Lower lobe of right lung (tissue), 2 donors: ENCODE measurements at regions not wholly inside any gene's neighbourhood (a gene's known extent, or its start where the extent isn't known, plus 50 kb on each side); places are given as distances from the start of the nearest gene placed in this dataset.
A peak's percentile ranks its signal among the peaks of the same experiment; 100 is the strongest.

Source experiments
- ATAC-seq, 2 donors: fragments of 200-7000 bp; cut with Tn5 transposase; one replicate each; pipeline ENCODE4 v1.9.1; 2020 to 2022; ENCODE audit warnings: mild to moderate bottlenecking in 2 of 2, moderate library complexity in 2 of 2
- DNase-seq: peaks from one replicate; pipeline ENCODE4 v3.0.0-alpha.2; 2020
- H3K27ac ChIP-seq: fragments of 200-600 bp; one replicate; pipeline ENCODE4 v1.8.0; 2022
- H3K27me3 ChIP-seq: fragments of 200-600 bp; one replicate; pipeline ENCODE4 v1.8.0; 2022; ENCODE audit warnings: low read depth
- H3K36me3 ChIP-seq: fragments of 200-600 bp; one replicate; pipeline ENCODE4 v1.8.0; 2022; ENCODE audit warnings: mild to moderate bottlenecking
- H3K4me1 ChIP-seq: fragments of 200-600 bp; one replicate; pipeline ENCODE4 v1.8.0; 2022
- H3K4me3 ChIP-seq: fragments of 200-600 bp; one replicate; pipeline ENCODE4 v1.8.0; 2022; ENCODE audit warnings: mild to moderate bottlenecking
- H3K9me3 ChIP-seq: fragments of 200-600 bp; one replicate; pipeline ENCODE4 v1.8.0; 2022
- intact Hi-C: fragments of 100-400 bp; cut with DNase I; formaldehyde crosslinking; loops from one replicate; pipeline ENCODE4 v1.11.0; 2022
- TF ChIP-seq, protein P1 (sequence below): fragments of 200-600 bp; IDR thresholded peaks from one replicate; pipeline ENCODE4 v1.8.0; 2022; ENCODE audit warnings: antibody characterized with exemption, mild to moderate bottlenecking
- donor health status: DM: no; HTN: yes; CAD: no; lungs with severe emphysema.

GRCh38 chr4:4712800-4713528, 146.5 kb upstream of the MSX1 start:
- Histone ChIP-seq H3K36me3 (no peaks in the 10 kb centered on the region), H3K4me1 (no peaks in the 10 kb centered on the region), H3K27me3 (no peaks in the 10 kb centered on the region), H3K9me3 (no peaks in the 10 kb centered on the region), H3K4me3 (no peak overlapping the region), H3K27ac (no peak overlapping the region)
- intact Hi-C loops, result no loop called here
- TF ChIP-seq, protein P1, sequence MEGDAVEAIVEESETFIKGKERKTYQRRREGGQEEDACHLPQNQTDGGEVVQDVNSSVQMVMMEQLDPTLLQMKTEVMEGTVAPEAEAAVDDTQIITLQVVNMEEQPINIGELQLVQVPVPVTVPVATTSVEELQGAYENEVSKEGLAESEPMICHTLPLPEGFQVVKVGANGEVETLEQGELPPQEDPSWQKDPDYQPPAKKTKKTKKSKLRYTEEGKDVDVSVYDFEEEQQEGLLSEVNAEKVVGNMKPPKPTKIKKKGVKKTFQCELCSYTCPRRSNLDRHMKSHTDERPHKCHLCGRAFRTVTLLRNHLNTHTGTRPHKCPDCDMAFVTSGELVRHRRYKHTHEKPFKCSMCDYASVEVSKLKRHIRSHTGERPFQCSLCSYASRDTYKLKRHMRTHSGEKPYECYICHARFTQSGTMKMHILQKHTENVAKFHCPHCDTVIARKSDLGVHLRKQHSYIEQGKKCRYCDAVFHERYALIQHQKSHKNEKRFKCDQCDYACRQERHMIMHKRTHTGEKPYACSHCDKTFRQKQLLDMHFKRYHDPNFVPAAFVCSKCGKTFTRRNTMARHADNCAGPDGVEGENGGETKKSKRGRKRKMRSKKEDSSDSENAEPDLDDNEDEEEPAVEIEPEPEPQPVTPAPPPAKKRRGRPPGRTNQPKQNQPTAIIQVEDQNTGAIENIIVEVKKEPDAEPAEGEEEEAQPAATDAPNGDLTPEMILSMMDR, result no peak
- ATAC-seq (no peak), DNase-seq (no peak)

DNA sequence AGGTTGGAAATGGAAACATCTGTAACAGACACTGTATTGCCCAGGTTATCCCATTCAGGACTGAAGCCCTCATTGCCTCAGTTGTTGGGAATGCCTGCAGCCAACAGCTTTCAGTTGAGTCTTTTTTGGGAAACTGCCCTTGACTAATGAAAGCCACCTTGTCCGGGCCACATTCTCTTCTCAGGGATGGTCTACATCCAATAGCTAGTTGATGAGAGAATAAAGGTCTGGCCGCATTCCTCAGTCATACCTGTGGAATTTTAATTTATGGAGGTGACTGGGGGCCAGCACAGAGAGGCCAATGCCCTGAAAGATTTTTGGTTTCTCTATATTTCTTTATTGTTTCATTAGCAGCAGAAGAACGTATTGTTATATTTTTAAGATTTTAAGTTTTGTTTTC, 147.6 kb upstream of the MSX1 start:
- Histone ChIP-seq H3K36me3 (no peaks in the 10 kb centered on the region), H3K4me3 (no peak overlapping the region), H3K27ac (no peak overlapping the region), H3K9me3 (no peaks in the 10 kb centered on the region), H3K4me1 (no peaks in the 10 kb centered on the region), H3K27me3 (no peaks in the 10 kb centered on the region)
- no peak for DNase-seq
- no peak for ATAC-seq
- TF ChIP-seq, protein P1, result no peak
- intact Hi-C loops, result no loop called here

DNA sequence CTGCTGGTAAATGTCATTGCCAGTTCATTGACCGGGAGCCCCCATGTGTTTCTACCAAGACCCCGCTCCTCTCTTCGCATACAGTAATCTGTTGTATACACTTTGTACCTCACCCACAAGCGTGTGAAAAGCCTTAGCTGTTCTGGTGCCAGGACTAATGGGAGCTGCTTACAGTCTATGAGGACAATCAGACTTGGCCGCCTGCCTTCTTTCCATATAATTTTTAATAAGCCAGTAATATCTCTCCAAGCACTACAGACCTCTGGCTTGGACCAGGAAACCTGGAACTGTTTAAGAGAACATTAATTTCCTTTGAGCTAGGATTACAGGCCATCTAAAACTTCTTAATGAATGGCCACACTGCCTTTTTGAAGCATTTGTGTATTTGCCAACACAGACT, 149.7 kb upstream of the MSX1 start:
- Histone ChIP-seq H3K4me1 (no peaks in the 10 kb centered on the region), H3K27me3 (no peaks in the 10 kb centered on the region), H3K9me3 (no peaks in the 10 kb centered on the region), H3K4me3 (no peak overlapping the region), H3K27ac (no peak overlapping the region), H3K36me3 (no peaks in the 10 kb centered on the region)
- TF ChIP-seq, protein P1, result no peak
- DNase-seq, result no peak
- intact Hi-C loops, result no loop called here
- ATAC-seq, result no peak

GRCh38 chr4:4704267-4704666, 155.2 kb upstream of the MSX1 start:
- no peaks in the 10 kb centered on the region for H3K4me1 ChIP-seq
- TF ChIP-seq, protein P1, result no peak
- no peaks in the 10 kb centered on the region for H3K9me3 ChIP-seq
- H3K4me3 ChIP-seq, result no peak overlapping the region
- no peaks in the 10 kb centered on the region for H3K36me3 ChIP-seq
- intact Hi-C loops, result no loop called here
- ATAC-seq (peak; percentile 46 to 73), DNase-seq (no peak)
- H3K27me3 ChIP-seq, result no peaks in the 10 kb centered on the region
- H3K27ac ChIP-seq, result no peak overlapping the region

DNA sequence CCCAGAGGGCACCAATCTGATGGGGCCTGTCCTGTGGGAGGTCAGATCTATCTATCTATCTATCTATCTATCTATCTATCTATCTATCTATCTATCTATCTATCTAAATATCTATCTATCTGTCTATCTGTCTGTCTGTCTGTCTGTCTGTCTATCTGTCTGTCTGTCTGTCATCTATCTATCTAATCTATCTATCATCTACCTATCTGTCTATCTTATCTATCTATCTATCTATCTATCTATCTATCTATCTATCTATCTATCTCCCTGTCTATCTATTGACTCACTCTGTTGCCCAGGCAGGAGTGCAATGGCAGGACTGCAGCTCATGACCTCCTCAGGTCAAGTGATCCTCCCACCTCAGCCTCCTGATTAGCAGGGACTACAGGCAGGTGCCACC, 155.7 kb upstream of the STX18 start:
- H3K36me3 ChIP-seq, result no peaks in the 10 kb centered on the region
- H3K27ac ChIP-seq, result no peak overlapping the region
- intact Hi-C loops, result no loop called here
- no peak for ATAC-seq
- DNase-seq, result no peak
- no peaks in the 10 kb centered on the region for H3K4me1 ChIP-seq
- TF ChIP-seq, protein P1, result no peak
- H3K27me3 ChIP-seq, result no peaks in the 10 kb centered on the region
- no peaks in the 10 kb centered on the region for H3K9me3 ChIP-seq
- H3K4me3 ChIP-seq, result no peak overlapping the region
